Skin epidermis (tissue), 12 donors: ENCODE measurements at regions not wholly inside any gene's neighbourhood (a gene's known extent, or its start where the extent isn't known, plus 50 kb on each side); places are given as distances from the start of the nearest gene placed in this dataset.

Source experiments
- H3K27ac ChIP-seq, 21 experiments: fragments of 200-600 bp; sonication (generic) in 11 of 21; one replicate each; pipeline ENCODE4 v1.5.0; 2020; ENCODE audit warnings: mild to moderate bottlenecking in 3 of 21, inconsistent platforms in 2 of 21, moderate library complexity in 2 of 21
- H3K4me3 ChIP-seq, 7 experiments: fragments of 200-600 bp; sonication (generic) in 2 of 7; one replicate each; pipeline ENCODE4 v1.5.0; 2020; ENCODE audit warnings: inconsistent platforms in 2 of 7, mild to moderate bottlenecking in 2 of 7, moderate library complexity in 1 of 7

- Histone ChIP-seq H3K4me3 (no peak overlapping the region), H3K27ac (no peak overlapping the region)
These were observed 317.1 kb downstream of the MYCN start for GRCh38 chr2:16257322-16258028.

- Histone ChIP-seq H3K27ac (no peak overlapping the region), H3K4me3 (no peak overlapping the region)
These were observed 316.4 kb downstream of the MYCN start for GRCh38 chr2:16256601-16257321.

GRCh38 chr2:16255120-16255519 lies 314.8 kb downstream of the MYCN start:
- H3K4me3 ChIP-seq, result no peak overlapping the region
- H3K27ac ChIP-seq, result no peak overlapping the region

- H3K27ac ChIP-seq, result no peak overlapping the region
- H3K4me3 ChIP-seq, result no peak overlapping the region
These were observed 314.1 kb downstream of the MYCN start for GRCh38 chr2:16254356-16254965.

GRCh38 chr2:16253291-16253690 lies 312.9 kb downstream of the MYCN start:
- H3K27ac ChIP-seq, result no peak overlapping the region
- H3K4me3 ChIP-seq, result no peak overlapping the region

- Histone ChIP-seq H3K27ac (no peak overlapping the region), H3K4me3 (no peak overlapping the region)
These were observed 312.5 kb downstream of the MYCN start for GRCh38 chr2:16252891-16253290.

GRCh38 chr2:16252251-16252650 lies 311.9 kb downstream of the MYCN start:
- no peak overlapping the region for H3K27ac ChIP-seq
- no peak overlapping the region for H3K4me3 ChIP-seq

- Histone ChIP-seq H3K27ac (no peak overlapping the region), H3K4me3 (no peak overlapping the region)
These were observed 311.3 kb downstream of the MYCN start for GRCh38 chr2:16251511-16252225.

GRCh38 chr2:16250886-16251285 lies 310.5 kb downstream of the MYCN start:
- Histone ChIP-seq H3K4me3 (no peak overlapping the region), H3K27ac (no peak overlapping the region)

- Histone ChIP-seq H3K27ac (no peak overlapping the region), H3K4me3 (no peak overlapping the region)
These were observed 310.1 kb downstream of the MYCN start for GRCh38 chr2:16250466-16250865.

GRCh38 chr2:16250056-16250425 lies 309.7 kb downstream of the MYCN start:
- H3K4me3 ChIP-seq, result no peak overlapping the region
- no peak overlapping the region for H3K27ac ChIP-seq

- Histone ChIP-seq H3K4me3 (no peak overlapping the region), H3K27ac (peak overlapping the region in 1 of 21 experiments; percentile 1)
These were observed 309.1 kb downstream of the MYCN start for GRCh38 chr2:16249246-16250055.

GRCh38 chr2:16248571-16249105 lies 308.3 kb downstream of the MYCN start:
- no peak overlapping the region for H3K4me3 ChIP-seq
- peak overlapping the region in 1 of 21 experiments; percentile 1 for H3K27ac ChIP-seq

GRCh38 chr2:16247326-16248122 lies 307.2 kb downstream of the MYCN start:
- Histone ChIP-seq H3K4me3 (no peak overlapping the region), H3K27ac (no peak overlapping the region)

- H3K27ac ChIP-seq, result no peak overlapping the region
- H3K4me3 ChIP-seq, result no peak overlapping the region
These were observed 306.6 kb downstream of the MYCN start for GRCh38 chr2:16246911-16247310.

GRCh38 chr2:16246281-16246850 lies 306.0 kb downstream of the MYCN start:
- H3K27ac ChIP-seq, result no peak overlapping the region

GRCh38 chr2:16245481-16246054 lies 305.2 kb downstream of the MYCN start:
- no peak overlapping the region for H3K27ac ChIP-seq
- no peak overlapping the region for H3K4me3 ChIP-seq

More at GRCh38 chr2:16246281-16246850, 306.0 kb downstream of the MYCN start:
- no peak overlapping the region for H3K4me3 ChIP-seq

- Histone ChIP-seq H3K4me3 (no peak overlapping the region), H3K27ac (no peak overlapping the region)
These were observed 304.6 kb downstream of the MYCN start for GRCh38 chr2:16244966-16245320.
